ENCODE measurements at regions not wholly inside any gene's neighbourhood (a gene's known extent, or its start where the extent isn't known, plus 50 kb on each side); places are given as distances from the start of the nearest gene placed in this dataset.

GRCh38 chr17:72053036-72053435 is 67.8 kb upstream of the SOX9 start:
- TF ChIP-seq, protein P1, sequence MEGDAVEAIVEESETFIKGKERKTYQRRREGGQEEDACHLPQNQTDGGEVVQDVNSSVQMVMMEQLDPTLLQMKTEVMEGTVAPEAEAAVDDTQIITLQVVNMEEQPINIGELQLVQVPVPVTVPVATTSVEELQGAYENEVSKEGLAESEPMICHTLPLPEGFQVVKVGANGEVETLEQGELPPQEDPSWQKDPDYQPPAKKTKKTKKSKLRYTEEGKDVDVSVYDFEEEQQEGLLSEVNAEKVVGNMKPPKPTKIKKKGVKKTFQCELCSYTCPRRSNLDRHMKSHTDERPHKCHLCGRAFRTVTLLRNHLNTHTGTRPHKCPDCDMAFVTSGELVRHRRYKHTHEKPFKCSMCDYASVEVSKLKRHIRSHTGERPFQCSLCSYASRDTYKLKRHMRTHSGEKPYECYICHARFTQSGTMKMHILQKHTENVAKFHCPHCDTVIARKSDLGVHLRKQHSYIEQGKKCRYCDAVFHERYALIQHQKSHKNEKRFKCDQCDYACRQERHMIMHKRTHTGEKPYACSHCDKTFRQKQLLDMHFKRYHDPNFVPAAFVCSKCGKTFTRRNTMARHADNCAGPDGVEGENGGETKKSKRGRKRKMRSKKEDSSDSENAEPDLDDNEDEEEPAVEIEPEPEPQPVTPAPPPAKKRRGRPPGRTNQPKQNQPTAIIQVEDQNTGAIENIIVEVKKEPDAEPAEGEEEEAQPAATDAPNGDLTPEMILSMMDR (IDR thresholded peaks at IDR 0.05; ENCODE audit: poor library complexity), result no peak
- TF ChIP-seq EZH2phosphoT487 (IDR thresholded peaks at IDR 0.05; ENCODE audit: low read depth, severe bottlenecking, unreplicated experiment), result no peak

All from hepatocyte (in vitro differentiated cells).